SIG-M5 (cell line): ENCODE measurements at regions not wholly inside any gene's neighbourhood (a gene's known extent, or its start where the extent isn't known, plus 50 kb on each side); places are given as distances from the start of the nearest gene placed in this dataset.

ENCODE experiments used
- DNase-seq: peaks from one replicate; lab custom pipeline; 2025; lab: John Stamatoyannopoulos, UW

- no peak for DNase-seq
Measured at GRCh38 chr5:104755806-104756205, 1193.2 kb upstream of the NUDT12 start.

- no peak for DNase-seq
Measured at GRCh38 chr5:104754311-104754995, 1191.9 kb upstream of the NUDT12 start.

GRCh38 chr5:104751969-104752368 is 1189.4 kb upstream of the NUDT12 start:
- no peak for DNase-seq

GRCh38 chr5:104739905-104740304 is 1177.3 kb upstream of the NUDT12 start:
- no peak for DNase-seq

- DNase-seq = no peak
Measured at GRCh38 chr5:104739503-104739902, 1176.9 kb upstream of the NUDT12 start.

GRCh38 chr5:104736073-104736472 is 1173.5 kb upstream of the NUDT12 start:
- DNase-seq = no peak

- no peak for DNase-seq
Measured at GRCh38 chr5:104734046-104734445, 1171.5 kb upstream of the NUDT12 start.

GRCh38 chr5:104733063-104733669 is 1170.6 kb upstream of the NUDT12 start:
- no peak for DNase-seq

- no peak for DNase-seq
Measured at GRCh38 chr5:104731331-104731730, 1168.7 kb upstream of the NUDT12 start.

GRCh38 chr5:104708027-104708426 is 1145.4 kb upstream of the NUDT12 start:
- no peak for DNase-seq

GRCh38 chr5:104706600-104706999 is 1144.0 kb upstream of the NUDT12 start:
- DNase-seq = no peak

- no peak for DNase-seq
Measured at GRCh38 chr5:104702212-104702611, 1139.6 kb upstream of the NUDT12 start.

GRCh38 chr5:104699438-104699837 is 1136.8 kb upstream of the NUDT12 start:
- no peak for DNase-seq

- no peak for DNase-seq
Measured at GRCh38 chr5:104661256-104661655, 1098.7 kb upstream of the NUDT12 start.

GRCh38 chr5:104659497-104659896 is 1096.9 kb upstream of the NUDT12 start:
- no peak for DNase-seq

- no peak for DNase-seq
Measured at GRCh38 chr5:104652271-104652861, 1089.8 kb upstream of the NUDT12 start.

GRCh38 chr5:104650313-104651055 is 1087.9 kb upstream of the NUDT12 start:
- no peak for DNase-seq

GRCh38 chr5:104646416-104646815 is 1083.8 kb upstream of the NUDT12 start:
- no peak for DNase-seq

GRCh38 chr5:104643320-104643719 is 1080.7 kb upstream of the NUDT12 start:
- no peak for DNase-seq

- no peak for DNase-seq
Measured at GRCh38 chr5:104635227-104635626, 1072.6 kb upstream of the NUDT12 start.

- DNase-seq = no peak
Measured at GRCh38 chr5:104628911-104629310, 1066.3 kb upstream of the NUDT12 start.

GRCh38 chr5:104626122-104626521 is 1063.5 kb upstream of the NUDT12 start:
- no peak for DNase-seq

- no peak for DNase-seq
Measured at GRCh38 chr5:104612005-104612404, 1049.4 kb upstream of the NUDT12 start.
